ENCODE measurements at regions not wholly inside any gene's neighbourhood (a gene's known extent, or its start where the extent isn't known, plus 50 kb on each side); places are given as distances from the start of the nearest gene placed in this dataset.

DNA sequence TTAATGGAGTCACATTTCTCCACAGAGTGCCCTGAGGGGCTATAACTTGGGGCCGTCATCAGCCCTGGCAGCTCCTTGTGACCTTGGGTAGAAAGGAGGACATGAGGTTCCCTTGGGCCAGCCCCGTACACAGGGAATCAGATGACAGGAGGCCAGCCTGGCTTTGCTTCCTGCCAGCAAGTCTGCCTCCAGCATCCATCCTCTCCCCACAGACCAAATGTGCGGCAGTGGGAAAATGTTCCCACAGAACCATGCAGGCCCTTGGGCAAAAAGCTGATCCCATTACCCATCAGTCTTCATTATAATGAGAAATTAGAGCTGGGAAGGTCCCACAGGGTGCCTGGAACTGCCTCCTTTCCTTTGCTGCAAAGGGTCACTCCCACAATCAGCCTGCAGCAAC lies 908.3 kb downstream of the GRID1 start:
- H3K9me2 ChIP-seq (ENCODE audit: insufficient read depth) = no peaks in the 10 kb centered on the region
- H3K4me3 Mint-ChIP-seq = no peak overlapping the region
- H3K27ac Mint-ChIP-seq = no peak overlapping the region
- ATAC-seq (no peak), DNase-seq (ENCODE audit: low spot score) (no peak)
- no peaks in the 10 kb centered on the region for H3K4me1 ChIP-seq (ENCODE audit: insufficient read depth)
- peaks cover 86% of the 10 kb centered on the region for H3K9me3 Mint-ChIP-seq
- H3K36me3 ChIP-seq (ENCODE audit: insufficient read depth) = no peaks in the 10 kb centered on the region
- no peaks in the 10 kb centered on the region for H3F3A ChIP-seq (replicated peaks; ENCODE audit: low read depth)
- no peaks in the 10 kb centered on the region for H4K20me1 ChIP-seq (replicated peaks; ENCODE audit: insufficient read depth)
- no peaks in the 10 kb centered on the region for H3K27me3 ChIP-seq (ENCODE audit: insufficient read depth)
- H3K36me3 Mint-ChIP-seq (ENCODE audit: low read depth) = peaks cover 3% of the 10 kb centered on the region
- H3K4me2 ChIP-seq = no peak overlapping the region
- H3K27me3 Mint-ChIP-seq (ENCODE audit: insufficient read depth, low read depth, poor library complexity) = peaks cover 1% of the 10 kb centered on the region
- no peaks in the 10 kb centered on the region for H3K79me2 ChIP-seq (replicated peaks; ENCODE audit: insufficient read depth)
- H3K4me3 ChIP-seq = no peak overlapping the region
- TF ChIP-seq EZH2phosphoT487 (IDR thresholded peaks at IDR 0.05; ENCODE audit: unreplicated experiment) (no peak), EZH2 (IDR thresholded peaks at IDR 0.05; ENCODE audit: low read depth, unreplicated experiment) (no peak), NANOG (IDR thresholded peaks at IDR 0.05; ENCODE audit: borderline replicate concordance) (no peak), CREB1 (CRISPR knock-in tag; IDR thresholded peaks at IDR 0.05; ENCODE audit: low read depth) (no peak), ZNF114 (CRISPR knock-in tag; IDR thresholded peaks at IDR 0.05) (no peak), STAT1 (IDR thresholded peaks at IDR 0.05; ENCODE audit: unreplicated experiment) (no peak), JUNB (IDR thresholded peaks at IDR 0.05; ENCODE audit: unreplicated experiment) (no peak)
- TF ChIP-seq, protein P1, sequence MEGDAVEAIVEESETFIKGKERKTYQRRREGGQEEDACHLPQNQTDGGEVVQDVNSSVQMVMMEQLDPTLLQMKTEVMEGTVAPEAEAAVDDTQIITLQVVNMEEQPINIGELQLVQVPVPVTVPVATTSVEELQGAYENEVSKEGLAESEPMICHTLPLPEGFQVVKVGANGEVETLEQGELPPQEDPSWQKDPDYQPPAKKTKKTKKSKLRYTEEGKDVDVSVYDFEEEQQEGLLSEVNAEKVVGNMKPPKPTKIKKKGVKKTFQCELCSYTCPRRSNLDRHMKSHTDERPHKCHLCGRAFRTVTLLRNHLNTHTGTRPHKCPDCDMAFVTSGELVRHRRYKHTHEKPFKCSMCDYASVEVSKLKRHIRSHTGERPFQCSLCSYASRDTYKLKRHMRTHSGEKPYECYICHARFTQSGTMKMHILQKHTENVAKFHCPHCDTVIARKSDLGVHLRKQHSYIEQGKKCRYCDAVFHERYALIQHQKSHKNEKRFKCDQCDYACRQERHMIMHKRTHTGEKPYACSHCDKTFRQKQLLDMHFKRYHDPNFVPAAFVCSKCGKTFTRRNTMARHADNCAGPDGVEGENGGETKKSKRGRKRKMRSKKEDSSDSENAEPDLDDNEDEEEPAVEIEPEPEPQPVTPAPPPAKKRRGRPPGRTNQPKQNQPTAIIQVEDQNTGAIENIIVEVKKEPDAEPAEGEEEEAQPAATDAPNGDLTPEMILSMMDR (conservative IDR thresholded peaks at IDR 0.05; ENCODE audit: low read depth in 2 of 2) = no peak
- TF ChIP-seq, protein P2, sequence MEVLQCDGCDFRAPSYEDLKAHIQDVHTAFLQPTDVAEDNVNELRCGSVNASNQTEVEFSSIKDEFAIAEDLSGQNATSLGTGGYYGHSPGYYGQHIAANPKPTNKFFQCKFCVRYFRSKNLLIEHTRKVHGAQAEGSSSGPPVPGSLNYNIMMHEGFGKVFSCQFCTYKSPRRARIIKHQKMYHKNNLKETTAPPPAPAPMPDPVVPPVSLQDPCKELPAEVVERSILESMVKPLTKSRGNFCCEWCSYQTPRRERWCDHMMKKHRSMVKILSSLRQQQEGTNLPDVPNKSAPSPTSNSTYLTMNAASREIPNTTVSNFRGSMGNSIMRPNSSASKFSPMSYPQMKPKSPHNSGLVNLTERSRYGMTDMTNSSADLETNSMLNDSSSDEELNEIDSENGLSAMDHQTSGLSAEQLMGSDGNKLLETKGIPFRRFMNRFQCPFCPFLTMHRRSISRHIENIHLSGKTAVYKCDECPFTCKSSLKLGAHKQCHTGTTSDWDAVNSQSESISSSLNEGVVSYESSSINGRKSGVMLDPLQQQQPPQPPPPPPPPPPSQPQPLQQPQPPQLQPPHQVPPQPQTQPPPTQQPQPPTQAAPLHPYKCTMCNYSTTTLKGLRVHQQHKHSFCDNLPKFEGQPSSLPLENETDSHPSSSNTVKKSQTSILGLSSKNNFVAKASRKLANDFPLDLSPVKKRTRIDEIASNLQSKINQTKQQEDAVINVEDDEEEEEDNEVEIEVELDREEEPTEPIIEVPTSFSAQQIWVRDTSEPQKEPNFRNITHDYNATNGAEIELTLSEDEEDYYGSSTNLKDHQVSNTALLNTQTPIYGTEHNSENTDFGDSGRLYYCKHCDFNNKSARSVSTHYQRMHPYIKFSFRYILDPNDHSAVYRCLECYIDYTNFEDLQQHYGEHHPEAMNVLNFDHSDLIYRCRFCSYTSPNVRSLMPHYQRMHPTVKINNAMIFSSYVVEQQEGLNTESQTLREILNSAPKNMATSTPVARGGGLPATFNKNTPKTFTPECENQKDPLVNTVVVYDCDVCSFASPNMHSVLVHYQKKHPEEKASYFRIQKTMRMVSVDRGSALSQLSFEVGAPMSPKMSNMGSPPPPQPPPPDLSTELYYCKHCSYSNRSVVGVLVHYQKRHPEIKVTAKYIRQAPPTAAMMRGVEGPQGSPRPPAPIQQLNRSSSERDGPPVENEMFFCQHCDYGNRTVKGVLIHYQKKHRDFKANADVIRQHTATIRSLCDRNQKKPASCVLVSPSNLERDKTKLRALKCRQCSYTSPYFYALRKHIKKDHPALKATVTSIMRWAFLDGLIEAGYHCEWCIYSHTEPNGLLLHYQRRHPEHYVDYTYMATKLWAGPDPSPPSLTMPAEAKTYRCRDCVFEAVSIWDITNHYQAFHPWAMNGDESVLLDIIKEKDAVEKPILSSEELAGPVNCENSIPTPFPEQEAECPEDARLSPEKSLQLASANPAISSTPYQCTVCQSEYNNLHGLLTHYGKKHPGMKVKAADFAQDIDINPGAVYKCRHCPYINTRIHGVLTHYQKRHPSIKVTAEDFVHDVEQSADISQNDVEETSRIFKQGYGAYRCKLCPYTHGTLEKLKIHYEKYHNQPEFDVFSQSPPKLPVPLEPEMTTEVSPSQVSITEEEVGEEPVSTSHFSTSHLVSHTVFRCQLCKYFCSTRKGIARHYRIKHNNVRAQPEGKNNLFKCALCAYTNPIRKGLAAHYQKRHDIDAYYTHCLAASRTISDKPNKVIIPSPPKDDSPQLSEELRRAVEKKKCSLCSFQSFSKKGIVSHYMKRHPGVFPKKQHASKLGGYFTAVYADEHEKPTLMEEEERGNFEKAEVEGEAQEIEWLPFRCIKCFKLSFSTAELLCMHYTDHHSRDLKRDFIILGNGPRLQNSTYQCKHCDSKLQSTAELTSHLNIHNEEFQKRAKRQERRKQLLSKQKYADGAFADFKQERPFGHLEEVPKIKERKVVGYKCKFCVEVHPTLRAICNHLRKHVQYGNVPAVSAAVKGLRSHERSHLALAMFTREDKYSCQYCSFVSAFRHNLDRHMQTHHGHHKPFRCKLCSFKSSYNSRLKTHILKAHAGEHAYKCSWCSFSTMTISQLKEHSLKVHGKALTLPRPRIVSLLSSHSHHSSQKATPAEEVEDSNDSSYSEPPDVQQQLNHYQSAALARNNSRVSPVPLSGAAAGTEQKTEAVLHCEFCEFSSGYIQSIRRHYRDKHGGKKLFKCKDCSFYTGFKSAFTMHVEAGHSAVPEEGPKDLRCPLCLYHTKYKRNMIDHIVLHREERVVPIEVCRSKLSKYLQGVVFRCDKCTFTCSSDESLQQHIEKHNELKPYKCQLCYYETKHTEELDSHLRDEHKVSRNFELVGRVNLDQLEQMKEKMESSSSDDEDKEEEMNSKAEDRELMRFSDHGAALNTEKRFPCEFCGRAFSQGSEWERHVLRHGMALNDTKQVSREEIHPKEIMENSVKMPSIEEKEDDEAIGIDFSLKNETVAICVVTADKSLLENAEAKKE (CRISPR knock-in tag; IDR thresholded peaks at IDR 0.05) = no peak
- H2AFZ ChIP-seq = no peak overlapping the region
- H3K4me1 Mint-ChIP-seq = no peaks in the 10 kb centered on the region
- H3K27ac ChIP-seq (ENCODE audit: low read depth) = no peak overlapping the region

Measured in GM23338 (cell line).